A549 (cell line): ENCODE measurements at regions not wholly inside any gene's neighbourhood (a gene's known extent, or its start where the extent isn't known, plus 50 kb on each side); places are given as distances from the start of the nearest gene placed in this dataset.

Source experiments
- ATAC-seq, 2 experiments: fragments of 200-7000 bp in 1 of 2; fragments of >200 bp in 1 of 2; cut with Nextera tagmentation in 1 of 2; cut with Tn5 transposase in 1 of 2; 3 replicates each; pipeline versions ENCODE4 v1.8.0 to v1.9.1; 2018 to 2020; ENCODE audit warnings: mild to moderate bottlenecking in 1 of 2, moderate library complexity in 1 of 2
- CTCF ChIA-PET: fragments of 300-600 bp; sonication (Branson Sonifier 250); formaldehyde crosslinking; extraction: SDS; loops from one replicate; lab custom pipeline; 2021; ENCODE audit warnings: antibody characterized with exemption, inconsistent platforms; lab: Yijun Ruan, JAX
- POLR2A ChIA-PET: fragments of 350-600 bp; formaldehyde crosslinking; extraction: SDS; loops from one replicate; lab custom pipeline; 2021; ENCODE audit warnings: antibody characterized with exemption, inconsistent platforms; lab: Yijun Ruan, JAX
- DNase-seq, 2 experiments: peaks; one replicate each; pipeline versions ENCODE4 v3.0.0 to v3.0.0-alpha.2; 2011 to 2016; ENCODE audit warnings: low read depth in 1 of 2, low spot score in 1 of 2
- FAIRE-seq: peaks from 2 replicates; lab custom pipeline; 2011; peaks lifted over from hg19 to GRCh38; lab: Jason Lieb, UNC
- H3K27ac ChIP-seq, 2 experiments: fragments of >200 bp; sonication (Bioruptor Twin); formaldehyde crosslinking; 3 replicates each; pipeline ENCODE4 v1.5.1; 2016 to 2017
- H3K4me1 ChIP-seq: fragments of >200 bp; sonication (Bioruptor Twin); formaldehyde crosslinking; 3 replicates; pipeline ENCODE4 v1.6.1; 2016
- H3K4me2 ChIP-seq: fragments of >200 bp; sonication (Bioruptor Twin); formaldehyde crosslinking; 3 replicates; pipeline ENCODE4 v1.6.1; 2016
- H3K4me3 ChIP-seq: fragments of >200 bp; sonication (Bioruptor Twin); formaldehyde crosslinking; 3 replicates; pipeline ENCODE4 v1.5.1; 2016
- H3K9me3 ChIP-seq: fragments of >200 bp; sonication (Bioruptor Twin); formaldehyde crosslinking; 3 replicates; pipeline ENCODE4 v1.6.1; 2016
- BHLHE40 ChIP-seq: IDR thresholded peaks from 2 replicates; pipeline ENCODE4 v1.6.1; 2012; ENCODE audit warnings: low read depth, low read length, inconsistent platforms
- CHD4 ChIP-seq: fragments of 200-600 bp; sonication (generic); IDR thresholded peaks from 2 replicates; pipeline ENCODE4 v1.6.1; 2016; ENCODE audit warnings: antibody characterized with exemption, mild to moderate bottlenecking, borderline replicate concordance
- ESRRA ChIP-seq: fragments of 150-350 bp; IDR thresholded peaks from 2 replicates; pipeline ENCODE4 v1.6.1; 2014; ENCODE audit warnings: mild to moderate bottlenecking, low read length, borderline replicate concordance
- FOSL2 ChIP-seq, 2 experiments: fragments of 450-650 bp in 1 of 2; fragments of >200 bp in 1 of 2; sonication (Bioruptor Twin) in 1 of 2; formaldehyde crosslinking; IDR thresholded peaks; 2 replicates each; pipeline versions ENCODE4 v1.5.0 to v1.6.1; 2016 to 2020; ENCODE audit warnings: mild to moderate bottlenecking in 1 of 2, moderate library complexity in 1 of 2
- HDAC2 ChIP-seq: fragments of 200-600 bp; sonication (generic); IDR thresholded peaks from 2 replicates; pipeline ENCODE4 v1.6.1; 2016
- POLR2A ChIP-seq: IDR thresholded peaks from 2 replicates; pipeline ENCODE4 v1.6.1; 2012; ENCODE audit warnings: mild to moderate bottlenecking, low read length
- POLR2AphosphoS2 ChIP-seq: conservative IDR thresholded peaks from 2 replicates; pipeline ENCODE4 v1.6.1; 2012; ENCODE audit warnings: low read length, improper control_type of control experiment, inconsistent platforms
- RARB ChIP-seq: fragments of 250-450 bp; sonication (Bioruptor Pico); IDR thresholded peaks from 2 replicates; pipeline ENCODE4 v1.8.0; 2021; ENCODE audit warnings: mild to moderate bottlenecking, moderate library complexity
- RFX5 ChIP-seq: fragments of 450-650 bp; IDR thresholded peaks from 2 replicates; pipeline ENCODE4 v1.7.1; 2014; ENCODE audit warnings: antibody characterized with exemption, mild to moderate bottlenecking, moderate library complexity
- SREBF2 ChIP-seq: fragments of 450-650 bp; IDR thresholded peaks from 2 replicates; pipeline ENCODE4 v1.6.1; 2014; ENCODE audit warnings: mild to moderate bottlenecking, moderate library complexity
- ZC3H11A ChIP-seq: fragments of 450-650 bp; IDR thresholded peaks from 2 replicates; pipeline ENCODE4 v1.6.1; 2014; ENCODE audit warnings: antibody characterized with exemption, mild to moderate bottlenecking
- WGBS: methylation state at CpG from one replicate; pipeline ENCODE4 v1.1.6; 2017; ENCODE audit errors: missing lambda C conversion rate; 5-methylcytosine and 5-hydroxymethylcytosine counted together
- TF ChIP-seq, protein P1 (sequence below): IDR thresholded peaks from 2 replicates; pipeline ENCODE4 v1.6.1; 2012
- TF ChIP-seq, protein P2 (sequence below): fragments of 250-450 bp; sonication (Bioruptor Pico); IDR thresholded peaks from 2 replicates; pipeline ENCODE4 v1.5.0; 2020; ENCODE audit warnings: low read depth, mild to moderate bottlenecking, moderate library complexity
- TF ChIP-seq, protein P3 (sequence below): fragments of 450-650 bp; IDR thresholded peaks from 2 replicates; pipeline ENCODE4 v1.6.1; 2014; ENCODE audit warnings: antibody characterized with exemption
- TF ChIP-seq, protein P4 (sequence below): fragments of 150-350 bp; IDR thresholded peaks from 2 replicates; pipeline ENCODE4 v1.6.1; 2014; ENCODE audit warnings: low read depth, mild to moderate bottlenecking, low read length
- TF ChIP-seq, protein P5 (sequence below): fragments of >200 bp; sonication (Bioruptor Twin); formaldehyde crosslinking; IDR thresholded peaks from 3 replicates; pipeline ENCODE4 v1.5.1; 2016

DNA sequence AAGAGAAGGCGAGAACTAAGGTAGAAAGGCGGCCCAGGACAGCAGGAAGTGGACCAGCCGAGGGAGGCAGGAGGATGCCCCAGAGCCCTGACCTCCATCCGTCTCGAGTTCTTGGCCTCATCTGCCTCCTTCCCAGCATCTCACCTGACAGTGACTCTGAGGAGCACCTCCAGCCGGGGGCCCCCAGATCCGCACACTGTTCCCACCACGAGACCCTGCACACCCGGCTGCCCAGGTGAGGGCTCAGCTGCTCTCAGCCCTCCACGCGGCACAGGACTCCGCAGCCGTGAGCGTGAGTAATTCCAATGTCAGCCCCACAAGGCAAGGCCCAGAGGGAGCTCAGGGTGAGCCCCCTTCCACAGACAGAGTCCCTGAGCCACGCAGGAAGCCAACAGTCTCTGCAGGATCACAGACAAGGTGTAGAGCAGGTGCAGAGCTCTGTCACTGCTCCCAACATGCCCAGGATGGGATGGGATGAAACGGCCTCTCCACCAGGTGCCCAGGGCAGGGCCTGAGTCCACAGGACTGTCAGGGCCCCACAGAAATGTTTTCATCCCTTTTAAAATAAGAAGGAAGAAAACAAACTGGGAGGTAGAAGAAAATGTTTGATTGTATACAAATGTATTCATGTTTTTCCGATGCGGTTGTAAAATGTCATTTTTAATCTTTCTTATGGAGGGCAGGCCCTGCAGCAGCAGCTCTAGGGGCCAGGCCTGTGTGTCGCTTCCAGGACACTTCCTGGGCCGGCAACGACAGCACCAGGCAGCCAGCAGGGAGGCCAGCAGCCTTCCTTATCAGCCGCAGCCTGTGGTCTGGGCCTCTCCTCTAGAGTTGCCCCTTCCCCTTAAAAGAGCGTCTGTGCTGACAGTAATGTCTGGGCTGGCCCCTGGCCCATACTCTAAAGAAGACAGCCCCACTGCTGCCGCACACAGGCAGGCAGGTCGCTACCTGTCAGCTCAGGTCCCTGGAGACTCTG, 66.9 kb downstream of the DLL1 start:
- WGBS = 68% methylated on average over 14 of the region's 25 CpGs
- Histone ChIP-seq H3K27ac (no peak overlapping the region), H3K4me3 (no peak overlapping the region), H3K9me3 (no peaks in the 10 kb centered on the region), H3K4me2 (no peak overlapping the region), H3K4me1 (no peaks in the 10 kb centered on the region)
- ChIA-PET CTCF (interaction anchor here (1.0 kb wide), 1 partner anchor 9 kb away, joined by 3 read pairs; no protein-coding TSS in a partner anchor), POLR2A (no interaction called here)
- FAIRE-seq (no peak), DNase-seq (no peak), ATAC-seq (no peak)
- TF ChIP-seq HDAC2 (no peak), ZC3H11A (no peak), RFX5 (no peak), ESRRA (no peak)
- TF ChIP-seq, protein P1, sequence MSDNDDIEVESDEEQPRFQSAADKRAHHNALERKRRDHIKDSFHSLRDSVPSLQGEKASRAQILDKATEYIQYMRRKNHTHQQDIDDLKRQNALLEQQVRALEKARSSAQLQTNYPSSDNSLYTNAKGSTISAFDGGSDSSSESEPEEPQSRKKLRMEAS = no peak

DNA sequence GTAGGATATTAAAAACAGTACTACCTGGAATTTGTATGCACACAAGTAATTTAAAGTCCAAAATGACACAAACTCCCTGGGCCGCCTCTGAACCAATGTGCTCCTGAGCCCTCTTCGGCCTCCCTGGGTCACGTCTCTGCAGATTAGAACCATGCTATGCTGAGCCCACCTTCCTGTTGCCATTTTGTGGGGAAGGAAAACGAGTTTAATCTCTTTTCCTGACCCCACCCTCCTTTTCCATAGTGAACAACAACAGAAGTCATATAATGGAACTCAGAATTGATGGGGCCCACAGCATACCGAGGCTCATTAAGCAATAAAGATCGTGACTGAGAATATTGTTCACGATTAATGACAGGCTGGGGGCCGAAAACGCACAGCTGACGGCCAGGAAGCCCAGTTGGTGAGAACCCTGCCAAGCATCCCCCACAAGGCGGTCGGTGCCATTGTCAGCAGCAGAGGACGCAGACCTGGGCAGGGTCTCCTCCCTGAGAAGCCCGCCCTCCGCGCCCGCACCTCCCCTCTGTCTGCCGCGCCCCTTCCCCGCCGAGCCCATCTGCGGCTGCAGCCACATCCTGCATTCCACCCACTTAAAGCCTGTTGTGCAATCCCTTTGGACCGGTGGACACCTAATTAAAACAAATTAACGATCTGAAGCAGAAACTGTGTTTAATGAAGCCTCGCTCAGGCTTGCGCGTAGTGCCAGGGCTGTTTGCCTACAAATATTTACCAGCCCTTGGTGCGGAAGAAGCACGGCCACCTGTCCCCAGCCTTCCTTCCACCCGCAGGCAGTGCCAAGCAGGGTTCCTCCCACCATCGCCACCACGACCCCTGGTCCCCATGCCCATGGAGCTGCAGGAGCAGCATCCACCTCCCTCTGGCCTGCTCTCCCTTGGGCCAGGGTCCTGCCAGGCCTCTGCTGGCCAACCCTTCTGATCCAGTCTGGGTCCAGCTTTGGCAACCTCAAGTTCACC, 68.1 kb downstream of the DLL1 start:
- ChIA-PET CTCF (interaction anchor here (1.0 kb wide), 1 partner anchor 10 kb away, joined by 3 read pairs; no protein-coding TSS in a partner anchor), POLR2A (no interaction called here)
- FAIRE-seq = no peak
- Histone ChIP-seq H3K4me1 (no peaks in the 10 kb centered on the region), H3K27ac (no peak overlapping the region), H3K9me3 (no peaks in the 10 kb centered on the region), H3K4me3 (no peak overlapping the region), H3K4me2 (no peak overlapping the region)
- ATAC-seq = no peak
- no peak for DNase-seq
- no peak for TF ChIP-seq POLR2AphosphoS2
- TF ChIP-seq FOSL2 (IDR thresholded peaks at IDR 0.05) = no peak
- TF ChIP-seq FOSL2 (CRISPR knock-in tag; IDR thresholded peaks at IDR 0.05) = no peak
- TF ChIP-seq, protein P2, sequence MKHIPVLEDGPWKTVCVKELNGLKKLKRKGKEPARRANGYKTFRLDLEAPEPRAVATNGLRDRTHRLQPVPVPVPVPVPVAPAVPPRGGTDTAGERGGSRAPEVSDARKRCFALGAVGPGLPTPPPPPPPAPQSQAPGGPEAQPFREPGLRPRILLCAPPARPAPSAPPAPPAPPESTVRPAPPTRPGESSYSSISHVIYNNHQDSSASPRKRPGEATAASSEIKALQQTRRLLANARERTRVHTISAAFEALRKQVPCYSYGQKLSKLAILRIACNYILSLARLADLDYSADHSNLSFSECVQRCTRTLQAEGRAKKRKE (CRISPR knock-in tag) = no peak
- TF ChIP-seq, protein P3, sequence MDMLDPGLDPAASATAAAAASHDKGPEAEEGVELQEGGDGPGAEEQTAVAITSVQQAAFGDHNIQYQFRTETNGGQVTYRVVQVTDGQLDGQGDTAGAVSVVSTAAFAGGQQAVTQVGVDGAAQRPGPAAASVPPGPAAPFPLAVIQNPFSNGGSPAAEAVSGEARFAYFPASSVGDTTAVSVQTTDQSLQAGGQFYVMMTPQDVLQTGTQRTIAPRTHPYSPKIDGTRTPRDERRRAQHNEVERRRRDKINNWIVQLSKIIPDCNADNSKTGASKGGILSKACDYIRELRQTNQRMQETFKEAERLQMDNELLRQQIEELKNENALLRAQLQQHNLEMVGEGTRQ = no peak
- TF ChIP-seq RARB (CRISPR knock-in tag) = no peak
- no peak for TF ChIP-seq ZC3H11A
- TF ChIP-seq, protein P4, sequence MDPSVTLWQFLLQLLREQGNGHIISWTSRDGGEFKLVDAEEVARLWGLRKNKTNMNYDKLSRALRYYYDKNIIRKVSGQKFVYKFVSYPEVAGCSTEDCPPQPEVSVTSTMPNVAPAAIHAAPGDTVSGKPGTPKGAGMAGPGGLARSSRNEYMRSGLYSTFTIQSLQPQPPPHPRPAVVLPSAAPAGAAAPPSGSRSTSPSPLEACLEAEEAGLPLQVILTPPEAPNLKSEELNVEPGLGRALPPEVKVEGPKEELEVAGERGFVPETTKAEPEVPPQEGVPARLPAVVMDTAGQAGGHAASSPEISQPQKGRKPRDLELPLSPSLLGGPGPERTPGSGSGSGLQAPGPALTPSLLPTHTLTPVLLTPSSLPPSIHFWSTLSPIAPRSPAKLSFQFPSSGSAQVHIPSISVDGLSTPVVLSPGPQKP = no peak
- no peak for TF ChIP-seq POLR2A
- TF ChIP-seq, protein P5, sequence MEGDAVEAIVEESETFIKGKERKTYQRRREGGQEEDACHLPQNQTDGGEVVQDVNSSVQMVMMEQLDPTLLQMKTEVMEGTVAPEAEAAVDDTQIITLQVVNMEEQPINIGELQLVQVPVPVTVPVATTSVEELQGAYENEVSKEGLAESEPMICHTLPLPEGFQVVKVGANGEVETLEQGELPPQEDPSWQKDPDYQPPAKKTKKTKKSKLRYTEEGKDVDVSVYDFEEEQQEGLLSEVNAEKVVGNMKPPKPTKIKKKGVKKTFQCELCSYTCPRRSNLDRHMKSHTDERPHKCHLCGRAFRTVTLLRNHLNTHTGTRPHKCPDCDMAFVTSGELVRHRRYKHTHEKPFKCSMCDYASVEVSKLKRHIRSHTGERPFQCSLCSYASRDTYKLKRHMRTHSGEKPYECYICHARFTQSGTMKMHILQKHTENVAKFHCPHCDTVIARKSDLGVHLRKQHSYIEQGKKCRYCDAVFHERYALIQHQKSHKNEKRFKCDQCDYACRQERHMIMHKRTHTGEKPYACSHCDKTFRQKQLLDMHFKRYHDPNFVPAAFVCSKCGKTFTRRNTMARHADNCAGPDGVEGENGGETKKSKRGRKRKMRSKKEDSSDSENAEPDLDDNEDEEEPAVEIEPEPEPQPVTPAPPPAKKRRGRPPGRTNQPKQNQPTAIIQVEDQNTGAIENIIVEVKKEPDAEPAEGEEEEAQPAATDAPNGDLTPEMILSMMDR = no peak
- TF ChIP-seq, protein P1 = no peak
- no peak for TF ChIP-seq CHD4
- TF ChIP-seq BHLHE40 = no peak
- no peak for TF ChIP-seq SREBF2
- 77% methylated on average over 29 of the region's 32 CpGs for WGBS
